ENCODE measurements at regions not wholly inside any gene's neighbourhood (a gene's known extent, or its start where the extent isn't known, plus 50 kb on each side); places are given as distances from the start of the nearest gene placed in this dataset.
A peak's percentile ranks its signal among the peaks of the same experiment; 100 is the strongest.

GRCh38 chr4:177582992-177583391, 140.8 kb upstream of the AGA start:
- Mint-ChIP-seq H3K27ac (no peak overlapping the region), H3K4me3 (ENCODE audit: low read depth) (no peak overlapping the region), H3K36me3 (ENCODE audit: low read depth) (no peaks in the 10 kb centered on the region), H3K4me1 (ENCODE audit: low read depth) (no peaks in the 10 kb centered on the region), H3K27me3 (ENCODE audit: low read depth) (peaks cover 1% of the 10 kb centered on the region), H3K9me3 (no peaks in the 10 kb centered on the region)
- intact Hi-C loops (cut with micrococcal nuclease) = no loop called here
- no peak for DNase-seq (ENCODE audit: low spot score)

GRCh38 chr4:177587989-177588388, 145.8 kb upstream of the AGA start:
- no peaks in the 10 kb centered on the region for H3K36me3 Mint-ChIP-seq (ENCODE audit: low read depth)
- H3K27me3 Mint-ChIP-seq (ENCODE audit: low read depth) = no peaks in the 10 kb centered on the region

GRCh38 chr4:177595386-177595785, 153.1 kb upstream of the AGA start:
- Mint-ChIP-seq H3K4me3 (ENCODE audit: low read depth) (no peak overlapping the region), H3K27me3 (ENCODE audit: low read depth) (no peaks in the 10 kb centered on the region), H3K36me3 (ENCODE audit: low read depth) (no peaks in the 10 kb centered on the region), H3K4me1 (ENCODE audit: low read depth) (peaks cover 6% of the 10 kb centered on the region), H3K27ac (no peak overlapping the region), H3K9me3 (no peaks in the 10 kb centered on the region)
- DNase-seq (ENCODE audit: low spot score) = no peak
- intact Hi-C loops (cut with micrococcal nuclease) = no loop called here

More at GRCh38 chr4:177587989-177588388, 145.8 kb upstream of the AGA start:
- Mint-ChIP-seq H3K27ac (no peak overlapping the region), H3K4me3 (ENCODE audit: low read depth) (no peak overlapping the region), H3K9me3 (no peaks in the 10 kb centered on the region), H3K4me1 (ENCODE audit: low read depth) (no peaks in the 10 kb centered on the region)
- no peak for DNase-seq (ENCODE audit: low spot score)
- intact Hi-C loops (cut with micrococcal nuclease) = no loop called here

GRCh38 chr4:177596035-177596434, 153.8 kb upstream of the AGA start:
- no peaks in the 10 kb centered on the region for H3K27me3 Mint-ChIP-seq (ENCODE audit: low read depth)
- H3K4me1 Mint-ChIP-seq (ENCODE audit: low read depth) = peaks cover 6% of the 10 kb centered on the region
- intact Hi-C loops (cut with micrococcal nuclease) = no loop called here
- H3K4me3 Mint-ChIP-seq (ENCODE audit: low read depth) = no peak overlapping the region
- no peak overlapping the region for H3K27ac Mint-ChIP-seq
- H3K9me3 Mint-ChIP-seq = no peaks in the 10 kb centered on the region
- peak; percentile 17 for DNase-seq (ENCODE audit: low spot score)
- no peaks in the 10 kb centered on the region for H3K36me3 Mint-ChIP-seq (ENCODE audit: low read depth)

- Mint-ChIP-seq H3K27ac (no peak overlapping the region), H3K27me3 (ENCODE audit: low read depth) (no peaks in the 10 kb centered on the region), H3K4me1 (ENCODE audit: low read depth) (peaks cover 6% of the 10 kb centered on the region), H3K4me3 (ENCODE audit: low read depth) (no peak overlapping the region), H3K36me3 (ENCODE audit: low read depth) (no peaks in the 10 kb centered on the region), H3K9me3 (no peaks in the 10 kb centered on the region)
- no peak for DNase-seq (ENCODE audit: low spot score)
- intact Hi-C loops (cut with micrococcal nuclease) = no loop called here
Observed at GRCh38 chr4:177596991-177597390, 154.8 kb upstream of the AGA start.

GRCh38 chr4:177605252-177605651, 163.0 kb upstream of the AGA start:
- Mint-ChIP-seq H3K4me3 (ENCODE audit: low read depth) (no peak overlapping the region), H3K9me3 (no peaks in the 10 kb centered on the region), H3K27me3 (ENCODE audit: low read depth) (no peaks in the 10 kb centered on the region), H3K4me1 (ENCODE audit: low read depth) (no peaks in the 10 kb centered on the region), H3K27ac (no peak overlapping the region), H3K36me3 (ENCODE audit: low read depth) (no peaks in the 10 kb centered on the region)
- intact Hi-C loops (cut with micrococcal nuclease) = no loop called here
- DNase-seq (ENCODE audit: low spot score) = no peak

GRCh38 chr4:177607111-177607573, 164.9 kb upstream of the AGA start:
- intact Hi-C loops (cut with micrococcal nuclease) = no loop called here
- Mint-ChIP-seq H3K27ac (no peak overlapping the region), H3K9me3 (no peaks in the 10 kb centered on the region), H3K27me3 (ENCODE audit: low read depth) (no peaks in the 10 kb centered on the region), H3K4me3 (ENCODE audit: low read depth) (no peak overlapping the region), H3K36me3 (ENCODE audit: low read depth) (no peaks in the 10 kb centered on the region), H3K4me1 (ENCODE audit: low read depth) (no peaks in the 10 kb centered on the region)
- DNase-seq (ENCODE audit: low spot score) = no peak

GRCh38 chr4:177611974-177612664, 169.9 kb upstream of the AGA start:
- DNase-seq (ENCODE audit: low spot score) = no peak
- Mint-ChIP-seq H3K27ac (no peak overlapping the region), H3K9me3 (no peaks in the 10 kb centered on the region), H3K27me3 (ENCODE audit: low read depth) (no peaks in the 10 kb centered on the region), H3K4me3 (ENCODE audit: low read depth) (no peak overlapping the region), H3K36me3 (ENCODE audit: low read depth) (no peaks in the 10 kb centered on the region), H3K4me1 (ENCODE audit: low read depth) (no peaks in the 10 kb centered on the region)
- intact Hi-C loops (cut with micrococcal nuclease) = no loop called here

- no peaks in the 10 kb centered on the region for H3K9me3 Mint-ChIP-seq
- H3K4me1 Mint-ChIP-seq (ENCODE audit: low read depth) = no peaks in the 10 kb centered on the region
- no peak overlapping the region for H3K27ac Mint-ChIP-seq
- H3K36me3 Mint-ChIP-seq (ENCODE audit: low read depth) = no peaks in the 10 kb centered on the region
- intact Hi-C loops (cut with micrococcal nuclease) = no loop called here
- H3K27me3 Mint-ChIP-seq (ENCODE audit: low read depth) = no peaks in the 10 kb centered on the region
- DNase-seq (ENCODE audit: low spot score) = no peak
- H3K4me3 Mint-ChIP-seq (ENCODE audit: low read depth) = no peak overlapping the region
Observed at GRCh38 chr4:177612684-177613083, 170.4 kb upstream of the AGA start.

GRCh38 chr4:177632481-177632880, 190.2 kb upstream of the AGA start:
- H3K4me3 Mint-ChIP-seq (ENCODE audit: low read depth) = no peak overlapping the region
- H3K36me3 Mint-ChIP-seq (ENCODE audit: low read depth) = no peaks in the 10 kb centered on the region
- H3K9me3 Mint-ChIP-seq = peaks cover 3% of the 10 kb centered on the region
- no peak overlapping the region for H3K27ac Mint-ChIP-seq
- no peaks in the 10 kb centered on the region for H3K4me1 Mint-ChIP-seq (ENCODE audit: low read depth)
- intact Hi-C loops (cut with micrococcal nuclease) = no loop called here
- no peaks in the 10 kb centered on the region for H3K27me3 Mint-ChIP-seq (ENCODE audit: low read depth)
- DNase-seq (ENCODE audit: low spot score) = no peak

GRCh38 chr4:177638871-177639270, 196.6 kb upstream of the AGA start:
- intact Hi-C loops (cut with micrococcal nuclease) = no loop called here
- no peaks in the 10 kb centered on the region for H3K4me1 Mint-ChIP-seq (ENCODE audit: low read depth)
- H3K4me3 Mint-ChIP-seq (ENCODE audit: low read depth) = no peak overlapping the region
- H3K27ac Mint-ChIP-seq = no peak overlapping the region
- no peaks in the 10 kb centered on the region for H3K36me3 Mint-ChIP-seq (ENCODE audit: low read depth)
- no peak for DNase-seq (ENCODE audit: low spot score)
- no peaks in the 10 kb centered on the region for H3K27me3 Mint-ChIP-seq (ENCODE audit: low read depth)
- peaks cover 4% of the 10 kb centered on the region for H3K9me3 Mint-ChIP-seq

GRCh38 chr4:177640864-177641263, 198.6 kb upstream of the AGA start:
- intact Hi-C loops (cut with micrococcal nuclease) = no loop called here
- no peak for DNase-seq (ENCODE audit: low spot score)
- H3K4me3 Mint-ChIP-seq (ENCODE audit: low read depth) = no peak overlapping the region
- peaks cover 4% of the 10 kb centered on the region for H3K9me3 Mint-ChIP-seq
- no peaks in the 10 kb centered on the region for H3K4me1 Mint-ChIP-seq (ENCODE audit: low read depth)
- H3K36me3 Mint-ChIP-seq (ENCODE audit: low read depth) = no peaks in the 10 kb centered on the region
- no peak overlapping the region for H3K27ac Mint-ChIP-seq
- H3K27me3 Mint-ChIP-seq (ENCODE audit: low read depth) = no peaks in the 10 kb centered on the region

- Mint-ChIP-seq H3K4me1 (ENCODE audit: low read depth) (no peaks in the 10 kb centered on the region), H3K27ac (no peak overlapping the region), H3K9me3 (peaks cover 5% of the 10 kb centered on the region), H3K36me3 (ENCODE audit: low read depth) (no peaks in the 10 kb centered on the region), H3K27me3 (ENCODE audit: low read depth) (no peaks in the 10 kb centered on the region), H3K4me3 (ENCODE audit: low read depth) (no peak overlapping the region)
- intact Hi-C loops (cut with micrococcal nuclease) = no loop called here
- DNase-seq (ENCODE audit: low spot score) = no peak
Observed at GRCh38 chr4:177660223-177660622, 218.0 kb upstream of the AGA start.

- no peak for DNase-seq (ENCODE audit: low spot score)
- intact Hi-C loops (cut with micrococcal nuclease) = no loop called here
- Mint-ChIP-seq H3K36me3 (ENCODE audit: low read depth) (no peaks in the 10 kb centered on the region), H3K27ac (no peak overlapping the region), H3K4me1 (ENCODE audit: low read depth) (peaks cover 2% of the 10 kb centered on the region), H3K27me3 (ENCODE audit: low read depth) (no peaks in the 10 kb centered on the region), H3K9me3 (no peaks in the 10 kb centered on the region), H3K4me3 (ENCODE audit: low read depth) (no peak overlapping the region)
Observed at GRCh38 chr4:177667687-177668086, 225.4 kb upstream of the AGA start.

Measured in activated T-helper 2 cell treated with anti-CD3 and anti-CD28 coated beads, Interferon-gamma antibody, Interleukin-2, Interleukin-4, amounts not matched to agents 10 μg/mL and 5 μg/mL and 100 μg/mL, durations not matched to agents 14 hours and 24 hours and 36 hours (primary cell).